ENCODE measurements at regions not wholly inside any gene's neighbourhood (a gene's known extent, or its start where the extent isn't known, plus 50 kb on each side); places are given as distances from the start of the nearest gene placed in this dataset.
"Not testable (repeated sequence)": the region's sequence is repeated elsewhere in the genome, so short reads cannot be mapped to it uniquely, and the experiment has no call there.

DNA sequence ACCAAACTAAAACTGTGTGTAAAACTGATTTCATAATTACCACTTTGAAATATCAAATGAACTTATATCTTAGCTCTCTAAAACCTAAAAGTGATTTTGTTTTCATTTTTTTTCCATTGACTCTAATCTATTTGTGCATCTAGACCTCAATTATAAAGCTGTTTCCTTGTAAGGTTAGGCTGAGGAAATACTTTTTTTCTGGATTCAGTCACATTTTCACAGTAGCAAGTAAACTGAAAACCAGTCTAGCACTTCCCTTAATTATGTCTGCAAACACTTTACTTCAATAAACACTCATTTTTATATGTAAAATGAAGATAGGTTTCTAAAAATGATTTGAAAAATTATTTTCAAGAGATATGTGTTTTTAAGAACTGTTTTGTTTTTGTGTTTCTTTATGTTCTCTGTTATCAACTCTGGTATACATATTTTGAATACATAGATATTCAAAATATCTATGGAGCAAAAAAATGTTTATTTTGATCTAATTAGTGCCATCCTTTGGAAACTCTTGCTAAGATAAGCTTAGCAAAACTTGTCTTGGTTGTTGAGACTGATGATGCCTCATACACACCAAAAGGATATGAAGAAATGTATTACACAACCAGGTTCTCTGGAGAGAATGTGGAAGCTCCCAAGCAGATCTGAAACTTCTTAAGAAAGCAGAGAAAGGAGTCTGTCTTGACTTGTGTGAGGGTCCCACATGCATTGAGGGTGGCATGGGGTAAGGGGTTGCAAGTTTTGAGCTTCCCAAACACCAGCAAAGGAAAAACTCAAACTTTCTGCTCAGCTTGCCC lies 1887.4 kb downstream of the PCDH9 start:
- TF ChIP-seq, protein P1, sequence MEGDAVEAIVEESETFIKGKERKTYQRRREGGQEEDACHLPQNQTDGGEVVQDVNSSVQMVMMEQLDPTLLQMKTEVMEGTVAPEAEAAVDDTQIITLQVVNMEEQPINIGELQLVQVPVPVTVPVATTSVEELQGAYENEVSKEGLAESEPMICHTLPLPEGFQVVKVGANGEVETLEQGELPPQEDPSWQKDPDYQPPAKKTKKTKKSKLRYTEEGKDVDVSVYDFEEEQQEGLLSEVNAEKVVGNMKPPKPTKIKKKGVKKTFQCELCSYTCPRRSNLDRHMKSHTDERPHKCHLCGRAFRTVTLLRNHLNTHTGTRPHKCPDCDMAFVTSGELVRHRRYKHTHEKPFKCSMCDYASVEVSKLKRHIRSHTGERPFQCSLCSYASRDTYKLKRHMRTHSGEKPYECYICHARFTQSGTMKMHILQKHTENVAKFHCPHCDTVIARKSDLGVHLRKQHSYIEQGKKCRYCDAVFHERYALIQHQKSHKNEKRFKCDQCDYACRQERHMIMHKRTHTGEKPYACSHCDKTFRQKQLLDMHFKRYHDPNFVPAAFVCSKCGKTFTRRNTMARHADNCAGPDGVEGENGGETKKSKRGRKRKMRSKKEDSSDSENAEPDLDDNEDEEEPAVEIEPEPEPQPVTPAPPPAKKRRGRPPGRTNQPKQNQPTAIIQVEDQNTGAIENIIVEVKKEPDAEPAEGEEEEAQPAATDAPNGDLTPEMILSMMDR (conservative IDR thresholded peaks at IDR 0.05; ENCODE audit: low read depth, low read length) = no peak
- H3K4me3 ChIP-seq (ENCODE audit: low read depth, low read length) = no peak overlapping the region
- no peak for DNase-seq (ENCODE audit: low read depth)

DNA sequence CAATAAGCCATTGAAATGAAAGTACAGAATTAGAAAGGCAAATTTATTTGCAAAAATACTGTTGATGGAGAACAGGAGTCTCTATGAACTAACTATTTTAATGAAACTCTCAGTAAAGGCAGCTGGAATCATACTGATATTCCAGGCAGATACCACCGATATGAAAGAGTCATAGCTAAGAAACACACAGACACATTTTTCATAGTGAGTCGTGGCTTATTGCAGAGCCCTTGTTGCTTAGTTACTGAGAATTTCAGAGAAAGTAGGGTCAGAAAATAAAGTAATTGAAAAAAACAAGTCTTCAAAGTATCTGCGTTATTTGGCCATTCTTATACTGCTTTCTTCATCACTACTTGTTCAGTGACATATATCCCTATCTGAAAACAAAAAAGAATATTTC lies 1890.9 kb downstream of the PCDH9 start:
- TF ChIP-seq, protein P1 (conservative IDR thresholded peaks at IDR 0.05; ENCODE audit: low read depth, low read length) = no peak
- DNase-seq (ENCODE audit: low read depth) = no peak

DNA sequence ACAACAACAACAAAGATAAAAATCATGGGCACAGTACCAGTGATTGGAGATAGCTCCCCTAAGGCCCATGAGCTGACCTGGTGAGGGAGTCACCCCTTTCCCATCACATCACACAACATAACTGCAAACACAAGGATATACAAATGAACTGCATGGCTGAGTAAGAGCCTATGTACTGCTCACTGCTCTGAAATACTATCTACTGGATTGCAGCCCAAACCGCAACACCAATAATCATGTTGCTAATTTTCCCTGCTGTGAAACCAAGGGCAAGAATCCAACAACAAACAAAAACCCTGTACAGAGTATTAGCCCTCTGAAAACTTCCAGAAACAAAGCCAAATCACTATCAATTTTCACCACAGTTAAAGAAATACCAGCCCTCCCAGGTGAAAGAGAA lies 1893.2 kb downstream of the PCDH9 start:
- TF ChIP-seq, protein P1 (conservative IDR thresholded peaks at IDR 0.05; ENCODE audit: low read depth, low read length) = no peak
- H3K4me3 ChIP-seq (ENCODE audit: low read depth, low read length) = no peak overlapping the region
- no peak for DNase-seq (ENCODE audit: low read depth)

More for the DNA sequence above, 1890.9 kb downstream of the PCDH9 start:
- H3K4me3 ChIP-seq (ENCODE audit: low read depth, low read length) = no peak overlapping the region

DNA sequence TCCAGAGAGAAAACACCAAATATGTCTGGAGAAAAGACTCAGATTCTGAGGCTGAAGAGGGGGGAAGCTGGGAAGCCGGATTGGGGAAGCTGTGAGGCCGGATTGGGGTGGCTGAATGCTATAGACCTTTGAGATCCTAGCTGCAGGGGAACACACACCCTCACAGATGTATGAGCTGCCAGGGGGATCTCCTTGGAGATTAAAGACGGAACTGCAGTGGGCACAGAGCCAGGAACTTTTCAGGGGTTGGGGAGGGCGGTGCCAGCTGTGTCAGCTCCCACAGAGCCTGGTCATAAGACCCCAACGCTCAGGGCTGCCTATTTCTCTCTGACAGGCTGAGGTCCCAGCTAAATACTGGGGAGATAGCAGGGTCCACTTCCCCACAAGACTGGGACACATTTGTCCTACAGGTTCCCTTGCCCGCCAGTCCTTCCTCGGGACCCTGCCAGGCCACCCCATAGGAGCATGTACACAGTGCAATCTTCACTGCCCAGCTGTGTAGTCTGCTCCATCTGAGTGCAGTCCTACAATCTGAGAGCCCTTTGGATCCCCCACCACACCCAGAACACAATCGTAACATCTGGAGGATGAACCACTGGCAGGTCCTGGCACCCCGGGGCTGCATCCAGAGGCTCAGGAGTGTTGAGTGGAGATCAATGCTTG lies 1893.9 kb downstream of the PCDH9 start:
- DNase-seq (ENCODE audit: low read depth) = no peak
- no peak overlapping the region for H3K4me3 ChIP-seq (ENCODE audit: low read depth, low read length)
- TF ChIP-seq, protein P1 (conservative IDR thresholded peaks at IDR 0.05; ENCODE audit: low read depth, low read length) = no peak

DNA sequence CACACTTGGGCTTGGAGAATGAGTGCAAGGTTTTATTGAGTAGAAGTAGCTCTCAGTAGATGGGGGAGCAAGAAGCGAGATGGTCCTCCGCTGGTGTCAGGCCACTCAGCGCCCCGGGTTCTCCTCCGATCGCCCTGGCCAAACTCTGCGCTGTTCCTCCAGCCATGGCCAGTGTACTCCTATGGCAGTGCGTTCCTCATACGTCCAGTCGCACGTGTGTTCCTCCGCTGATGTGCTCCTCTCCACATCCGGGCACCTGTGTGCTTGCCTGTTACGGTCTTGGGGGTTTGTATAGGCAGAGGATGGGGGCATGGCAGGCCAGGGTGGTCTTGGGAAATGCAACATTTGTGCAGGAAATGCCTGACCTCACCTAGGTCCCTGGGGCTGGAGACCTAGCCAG lies 1899.4 kb downstream of the PCDH9 start:
- TF ChIP-seq, protein P1 (conservative IDR thresholded peaks at IDR 0.05; ENCODE audit: low read depth, low read length) = no peak
- no peak for DNase-seq (ENCODE audit: low read depth)
- no peak overlapping the region for H3K4me3 ChIP-seq (ENCODE audit: low read depth, low read length)

DNA sequence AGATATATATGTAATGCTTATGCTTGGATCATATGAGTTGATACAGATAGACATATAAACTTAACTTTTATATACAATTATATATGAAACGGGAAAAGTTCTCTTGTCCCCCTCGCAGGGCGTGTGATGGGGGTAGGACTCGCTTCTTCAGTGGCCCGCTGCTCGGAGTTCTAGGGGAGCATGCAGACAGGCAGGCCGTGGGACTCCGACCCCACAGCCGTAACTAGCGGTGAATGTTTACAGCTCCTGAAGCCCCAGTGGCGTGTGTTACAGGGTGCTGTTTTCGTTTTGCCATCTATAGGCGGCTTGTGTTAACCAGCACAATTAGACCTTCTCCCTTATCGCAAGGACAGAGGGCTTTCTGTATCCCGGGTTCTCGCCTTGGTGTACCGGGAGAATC lies 1899.8 kb downstream of the PCDH9 start:
- DNase-seq (ENCODE audit: low read depth) = no peak
- no peak overlapping the region for H3K4me3 ChIP-seq (ENCODE audit: low read depth, low read length)
- TF ChIP-seq, protein P1 (conservative IDR thresholded peaks at IDR 0.05; ENCODE audit: low read depth, low read length) = no peak

DNA sequence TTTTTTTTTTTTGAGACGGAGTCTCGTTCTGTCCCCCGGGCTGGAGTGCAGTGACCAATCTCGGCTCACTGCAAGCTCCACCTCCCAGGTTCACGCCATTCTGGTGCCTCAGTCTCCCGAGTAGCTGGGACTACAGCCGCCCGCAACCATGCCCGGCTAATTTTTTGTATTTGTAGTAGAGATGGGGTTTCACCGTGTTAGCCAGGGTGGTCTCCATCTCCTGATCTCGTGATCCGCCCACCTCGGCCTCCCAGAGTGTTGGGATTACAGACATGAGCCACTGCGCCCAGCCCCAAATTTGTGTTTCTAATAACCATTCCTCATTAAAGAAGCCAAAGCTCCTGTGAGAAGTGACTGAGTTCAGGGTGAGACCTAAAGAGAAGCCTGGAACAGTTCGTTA lies 1906.9 kb downstream of the PCDH9 start:
- H3K4me3 ChIP-seq (ENCODE audit: low read depth, low read length); DNase-seq (ENCODE audit: low read depth): not testable (repeated sequence)

DNA sequence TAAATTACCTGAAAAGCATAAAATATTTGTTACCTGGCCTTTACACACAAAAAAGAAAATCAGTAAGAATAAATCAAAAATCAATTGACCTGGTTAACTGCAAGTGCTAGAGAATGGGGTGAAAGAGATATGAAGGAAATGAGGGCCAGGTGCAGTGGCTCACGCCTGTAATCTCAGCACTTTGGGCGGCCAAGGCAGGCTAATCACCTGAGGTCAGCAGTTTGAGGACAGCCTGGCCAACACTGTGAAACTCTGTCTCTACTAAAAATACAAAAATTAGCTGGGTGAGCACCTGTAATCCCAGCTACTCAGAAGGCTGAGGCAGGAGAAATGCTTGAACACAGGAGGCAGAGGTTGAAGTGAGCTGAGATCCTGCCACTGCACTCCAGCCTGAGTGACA lies 1908.7 kb downstream of the PCDH9 start:
- not testable (repeated sequence) for DNase-seq (ENCODE audit: low read depth); H3K4me3 ChIP-seq (ENCODE audit: low read depth, low read length)
